RWPE1 (cell line): ENCODE measurements at regions not wholly inside any gene's neighbourhood (a gene's known extent, or its start where the extent isn't known, plus 50 kb on each side); places are given as distances from the start of the nearest gene placed in this dataset.

ENCODE experiments used
- CTCF ChIA-PET: fragments of 350-600 bp; sonication (Branson Sonifier 250); formaldehyde crosslinking; extraction: SDS; loops from one replicate; lab custom pipeline; 2021; lab: Yijun Ruan, JAX
- POLR2A ChIA-PET: fragments of 400-600 bp; formaldehyde crosslinking; extraction: SDS; loops from one replicate; lab custom pipeline; 2020; ENCODE audit warnings: antibody characterized with exemption; ENCODE audit not compliant: low non-redundant PET; lab: Yijun Ruan, JAX
- DNase-seq: peaks from one replicate; pipeline ENCODE4 v3.0.0; 2012; ENCODE audit warnings: low spot score
- H3K27ac ChIP-seq: fragments of 450-650 bp; 2 replicates; pipeline ENCODE4 v1.5.1; 2017
- TF ChIP-seq, protein P1 (sequence below): fragments of 450-650 bp; conservative IDR thresholded peaks from 2 replicates; pipeline ENCODE4 v1.5.1; 2017; ENCODE audit warnings: low read depth, mild to moderate bottlenecking

DNA sequence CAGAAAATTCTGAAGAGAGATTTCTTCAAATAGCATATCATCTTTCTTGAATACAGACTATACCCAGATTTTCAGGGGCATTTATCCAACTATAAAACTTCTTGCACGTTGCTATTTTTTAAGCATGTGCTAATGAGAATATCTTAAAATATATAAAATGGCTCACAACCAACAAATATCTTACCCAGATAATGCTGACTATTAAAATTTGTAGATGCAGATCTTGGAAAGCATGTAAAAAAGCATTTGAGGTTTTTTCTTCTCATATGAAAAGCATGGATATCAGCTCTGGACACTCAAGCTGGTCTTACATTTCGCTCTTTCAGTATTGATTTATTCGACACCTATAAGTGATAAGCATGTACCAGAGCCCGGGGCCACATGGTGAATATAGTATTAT lies 1187.7 kb upstream of the ADGRL4 start:
- DNase-seq, result no peak
- ChIA-PET POLR2A (no interaction called here), CTCF (no interaction called here)
- no peak overlapping the region for H3K27ac ChIP-seq
- TF ChIP-seq, protein P1, sequence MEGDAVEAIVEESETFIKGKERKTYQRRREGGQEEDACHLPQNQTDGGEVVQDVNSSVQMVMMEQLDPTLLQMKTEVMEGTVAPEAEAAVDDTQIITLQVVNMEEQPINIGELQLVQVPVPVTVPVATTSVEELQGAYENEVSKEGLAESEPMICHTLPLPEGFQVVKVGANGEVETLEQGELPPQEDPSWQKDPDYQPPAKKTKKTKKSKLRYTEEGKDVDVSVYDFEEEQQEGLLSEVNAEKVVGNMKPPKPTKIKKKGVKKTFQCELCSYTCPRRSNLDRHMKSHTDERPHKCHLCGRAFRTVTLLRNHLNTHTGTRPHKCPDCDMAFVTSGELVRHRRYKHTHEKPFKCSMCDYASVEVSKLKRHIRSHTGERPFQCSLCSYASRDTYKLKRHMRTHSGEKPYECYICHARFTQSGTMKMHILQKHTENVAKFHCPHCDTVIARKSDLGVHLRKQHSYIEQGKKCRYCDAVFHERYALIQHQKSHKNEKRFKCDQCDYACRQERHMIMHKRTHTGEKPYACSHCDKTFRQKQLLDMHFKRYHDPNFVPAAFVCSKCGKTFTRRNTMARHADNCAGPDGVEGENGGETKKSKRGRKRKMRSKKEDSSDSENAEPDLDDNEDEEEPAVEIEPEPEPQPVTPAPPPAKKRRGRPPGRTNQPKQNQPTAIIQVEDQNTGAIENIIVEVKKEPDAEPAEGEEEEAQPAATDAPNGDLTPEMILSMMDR, result no peak

DNA sequence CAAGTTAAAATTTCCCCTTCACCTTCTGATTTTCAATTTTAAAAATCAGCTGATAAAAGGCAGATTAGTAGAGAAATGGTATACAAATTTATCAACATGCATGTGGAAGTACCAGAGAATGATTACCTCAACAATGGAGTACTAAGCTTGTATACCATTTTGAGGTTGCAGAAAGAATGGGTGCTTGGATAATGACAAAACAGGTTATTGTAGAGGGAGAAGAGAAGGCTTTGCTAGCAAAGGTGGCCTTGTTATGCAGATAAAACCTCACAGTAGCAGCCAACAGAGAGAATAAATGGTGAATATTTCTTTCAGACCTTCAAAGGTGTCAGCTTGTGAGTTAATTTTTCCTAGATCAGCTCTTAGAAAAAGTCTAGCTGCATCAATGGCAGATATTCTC lies 1174.9 kb upstream of the ADGRL4 start:
- ChIA-PET POLR2A (no interaction called here), CTCF (interaction anchor here (0.8 kb wide), 1 partner anchor 216 kb away, joined by 4 read pairs; no protein-coding TSS in a partner anchor)
- DNase-seq, result no peak

DNA sequence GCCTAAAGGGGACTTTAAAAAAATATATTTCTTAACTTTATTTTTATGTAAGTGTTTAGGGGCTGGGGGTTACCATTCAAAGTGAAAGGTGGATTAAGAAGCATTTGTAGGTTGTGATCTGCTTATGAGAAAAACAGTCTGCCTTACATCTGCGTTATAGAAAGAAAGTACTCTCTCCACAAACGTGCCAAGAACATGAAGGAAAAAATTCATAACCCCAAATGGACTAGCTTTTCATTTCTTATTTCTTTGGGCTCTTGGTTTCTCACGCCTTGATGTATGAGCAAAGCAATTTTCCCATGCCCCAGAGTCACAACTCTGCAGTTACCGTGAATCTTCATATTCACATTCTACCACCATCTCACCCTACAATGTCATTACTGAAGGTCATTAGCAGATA lies 1165.1 kb upstream of the ADGRL4 start:
- no peak overlapping the region for H3K27ac ChIP-seq
- TF ChIP-seq, protein P1, result no peak

More for the DNA sequence above, 1174.9 kb upstream of the ADGRL4 start:
- H3K27ac ChIP-seq, result no peak overlapping the region
- TF ChIP-seq, protein P1, result no peak

DNA sequence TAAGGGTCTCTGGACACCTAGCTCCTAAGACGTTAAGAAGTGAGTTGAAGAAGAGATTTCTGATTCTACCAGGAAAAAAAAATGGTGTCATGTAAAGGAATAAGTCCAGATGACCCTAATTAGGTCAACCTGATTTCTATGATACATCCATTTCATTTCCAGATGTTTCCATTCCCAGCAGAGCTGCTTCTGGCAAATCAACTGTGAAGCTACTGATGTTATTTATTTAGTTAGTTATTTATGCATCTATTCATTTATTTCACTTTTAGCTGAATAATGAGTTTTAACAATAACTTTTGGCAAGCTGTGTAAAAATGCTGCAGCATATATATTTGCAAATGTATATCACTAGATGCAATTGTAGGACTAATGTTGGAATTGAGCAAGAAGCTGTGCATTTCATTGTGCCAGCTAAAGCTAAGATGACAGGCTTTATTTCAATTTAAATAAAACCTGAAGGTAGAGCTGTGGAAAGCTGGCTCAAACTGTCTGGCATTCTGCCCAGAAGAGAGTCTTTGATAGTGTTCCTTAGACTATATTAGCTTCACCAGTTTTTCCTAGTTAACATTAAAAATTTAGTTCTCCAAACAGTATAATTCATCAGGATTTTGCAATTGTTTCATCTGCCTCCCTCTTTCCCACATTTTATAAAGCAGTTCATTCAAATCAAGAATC lies 1164.4 kb upstream of the ADGRL4 start:
- ChIA-PET POLR2A (no interaction called here), CTCF (interaction anchor here (0.6 kb wide), 1 partner anchor 1243 kb away, joined by 8 read pairs; no protein-coding TSS in a partner anchor)

More for the DNA sequence above, 1165.1 kb upstream of the ADGRL4 start:
- DNase-seq, result no peak
- ChIA-PET CTCF (interaction anchor here (0.6 kb wide), 1 partner anchor 1242 kb away, joined by 8 read pairs; no protein-coding TSS in a partner anchor), POLR2A (no interaction called here)

DNA sequence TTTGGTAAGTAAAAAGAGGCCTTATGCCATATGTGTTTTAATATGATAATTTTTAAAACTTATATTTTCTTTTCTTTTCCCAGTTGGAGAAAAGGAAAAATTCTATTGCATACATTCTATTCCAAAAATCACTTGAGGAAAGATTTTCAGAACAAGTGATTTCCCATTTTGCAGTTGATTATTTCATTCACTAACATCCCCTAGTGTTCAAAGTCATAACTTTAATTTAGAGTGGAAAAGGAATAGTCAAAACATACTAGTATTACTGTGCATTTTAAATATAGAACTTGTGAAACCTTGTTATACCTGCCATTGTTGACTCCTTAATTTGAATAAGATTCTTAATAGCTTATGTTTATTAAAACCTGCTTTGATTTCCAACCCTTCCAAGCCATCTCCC lies 1157.6 kb upstream of the ADGRL4 start:
- ChIA-PET CTCF (no interaction called here), POLR2A (no interaction called here)
- no peak overlapping the region for H3K27ac ChIP-seq
- DNase-seq, result no peak
- TF ChIP-seq, protein P1, result no peak

More for the DNA sequence above, 1164.4 kb upstream of the ADGRL4 start:
- no peak for DNase-seq
- TF ChIP-seq, protein P1, result no peak
- H3K27ac ChIP-seq, result no peak overlapping the region

DNA sequence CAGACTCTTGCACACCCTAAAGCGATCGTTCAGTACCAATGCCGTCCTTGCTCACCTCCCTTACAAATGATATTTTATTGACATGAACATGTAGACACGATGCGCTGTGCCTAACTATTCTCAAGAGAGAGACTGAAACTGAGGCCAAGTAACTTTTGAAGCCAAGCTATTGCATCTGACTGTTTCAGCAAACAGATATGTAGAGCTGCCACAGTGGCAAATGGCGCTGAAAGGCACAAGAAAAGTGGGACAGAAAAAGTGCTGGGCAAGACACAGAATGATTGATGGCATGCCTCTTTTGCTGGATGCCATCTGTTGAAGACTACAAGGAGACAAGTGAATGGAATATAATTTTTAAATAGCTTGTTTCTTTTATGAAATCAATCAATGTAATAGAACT lies 1157.2 kb upstream of the ADGRL4 start:
- no peak overlapping the region for H3K27ac ChIP-seq
- no peak for DNase-seq
- TF ChIP-seq, protein P1, result no peak
- ChIA-PET CTCF (no interaction called here), POLR2A (no interaction called here)
